Sigmoid colon (tissue), 4 donors: ENCODE measurements at regions not wholly inside any gene's neighbourhood (a gene's known extent, or its start where the extent isn't known, plus 50 kb on each side); places are given as distances from the start of the nearest gene placed in this dataset.

ENCODE experiments used
- CTCF ChIP-seq, 4 experiments: fragments of 450-650 bp in 3 of 4; fragments of 200-600 bp in 1 of 4; IDR thresholded peaks; one replicate each; pipeline ENCODE4 v1.5.1; 2016 to 2019; ENCODE audit warnings: antibody characterized with exemption in 4 of 4, mild to moderate bottlenecking in 3 of 4, moderate library complexity in 2 of 4
- POLR2A ChIP-seq, 2 donors: fragments of 450-650 bp; IDR thresholded peaks; one replicate each; pipeline ENCODE4 v1.6.1; 2016; ENCODE audit warnings: antibody characterized with exemption in 2 of 2, mild to moderate bottlenecking in 2 of 2, moderate library complexity in 2 of 2
- POLR2AphosphoS5 ChIP-seq, 4 donors: sonication (generic); formaldehyde crosslinking; IDR thresholded peaks; one replicate each; pipeline ENCODE4 v1.6.1; 2017; ENCODE audit warnings: antibody characterized with exemption in 4 of 4

- TF ChIP-seq CTCF (IDR thresholded peaks at IDR 0.05) = no peak
- no peak for TF ChIP-seq POLR2A (IDR thresholded peaks at IDR 0.05)
- no peak for TF ChIP-seq POLR2AphosphoS5 (IDR thresholded peaks at IDR 0.05)
Measured at GRCh38 chr16:54594601-54595391, 308.2 kb upstream of the IRX3 start.
